GM23338 (cell line): ENCODE measurements at regions not wholly inside any gene's neighbourhood (a gene's known extent, or its start where the extent isn't known, plus 50 kb on each side); places are given as distances from the start of the nearest gene placed in this dataset.

Source experiments
- CREB1 ChIP-seq: fragments of 250-450 bp; sonication (Bioruptor Pico); IDR thresholded peaks from 2 replicates; pipeline ENCODE4 v1.5.0; 2020; ENCODE audit warnings: low read depth, mild to moderate bottlenecking, moderate library complexity
- CTCF ChIP-seq, 2 experiments: fragments of 200-600 bp in 1 of 2; sonication (generic) in 1 of 2; conservative IDR thresholded peaks; 2 replicates each; pipeline versions ENCODE4 v1.5.1 to v1.6.1; 2016 to 2017; ENCODE audit warnings: antibody characterized with exemption in 2 of 2, low read depth in 2 of 2, mild to moderate bottlenecking in 2 of 2, moderate library complexity in 1 of 2
- EZH2 ChIP-seq: fragments of 200-600 bp; sonication (generic); IDR thresholded peaks from one replicate; pipeline ENCODE4 v1.8.0; 2017; ENCODE audit warnings: antibody characterized with exemption, mild to moderate bottlenecking, low read depth; ENCODE audit not compliant: unreplicated experiment
- EZH2phosphoT487 ChIP-seq: fragments of 200-600 bp; sonication (generic); IDR thresholded peaks from one replicate; pipeline ENCODE4 v1.8.1; 2018; ENCODE audit warnings: antibody characterized with exemption; ENCODE audit not compliant: unreplicated experiment
- JUNB ChIP-seq: IDR thresholded peaks from one replicate; pipeline ENCODE4 v1.6.1; 2016; ENCODE audit warnings: antibody characterized with exemption; ENCODE audit not compliant: unreplicated experiment
- POLR2AphosphoS5 ChIP-seq: IDR thresholded peaks from 2 replicates; pipeline ENCODE4 v1.6.1; 2016; ENCODE audit warnings: antibody characterized with exemption, low read depth
- REST ChIP-seq: IDR thresholded peaks from one replicate; pipeline ENCODE4 v1.6.1; 2018; ENCODE audit warnings: antibody characterized with exemption; ENCODE audit not compliant: unreplicated experiment
- STAT1 ChIP-seq: IDR thresholded peaks from one replicate; pipeline ENCODE4 v1.6.1; 2016; ENCODE audit warnings: antibody characterized with exemption; ENCODE audit not compliant: unreplicated experiment

- no peak for TF ChIP-seq CTCF (conservative IDR thresholded peaks at IDR 0.05; ENCODE audit: low read depth in 2 of 2)
- no peak for TF ChIP-seq CREB1 (CRISPR knock-in tag)
- TF ChIP-seq EZH2phosphoT487, result no peak
- no peak for TF ChIP-seq REST
- no peak for TF ChIP-seq EZH2
- TF ChIP-seq POLR2AphosphoS5, result no peak
- no peak for TF ChIP-seq JUNB
- no peak for TF ChIP-seq STAT1
Measured at GRCh38 chr18:67144329-67144728, 372.2 kb downstream of the DSEL start.
